GM21825 (cell line): ENCODE measurements at regions not wholly inside any gene's neighbourhood (a gene's known extent, or its start where the extent isn't known, plus 50 kb on each side); places are given as distances from the start of the nearest gene placed in this dataset.
"Not testable (repeated sequence)": the region's sequence is repeated elsewhere in the genome, so short reads cannot be mapped to it uniquely, and the experiment has no call there.

Source experiments
- ATAC-seq: cut with Tn5 transposase; IDR thresholded peaks from one replicate; pipeline ENCODE4 v1.9.1; 2021; ENCODE audit warnings: mild to moderate bottlenecking, moderate library complexity; ENCODE audit not compliant: unreplicated experiment

DNA sequence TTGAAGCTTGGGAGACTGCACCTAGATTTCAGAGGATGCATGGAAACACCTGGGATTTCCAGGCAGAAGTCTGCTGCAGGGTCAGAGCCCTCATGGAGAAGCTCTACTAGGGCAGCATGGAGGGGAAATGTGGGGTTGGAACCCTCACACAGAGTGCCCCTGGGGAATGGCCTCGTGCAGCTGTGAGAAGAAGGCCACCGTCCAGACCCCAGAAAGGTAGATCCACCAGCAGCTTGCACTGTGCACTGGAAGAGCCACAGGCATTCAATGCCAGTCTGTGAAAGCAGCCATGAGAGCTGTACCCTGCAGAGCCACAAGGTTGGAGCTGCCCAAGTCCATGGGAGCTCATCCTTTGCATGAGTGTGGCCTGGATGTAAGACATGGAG is 285.3 kb upstream of the FAM174A start:
- no peak for ATAC-seq

DNA sequence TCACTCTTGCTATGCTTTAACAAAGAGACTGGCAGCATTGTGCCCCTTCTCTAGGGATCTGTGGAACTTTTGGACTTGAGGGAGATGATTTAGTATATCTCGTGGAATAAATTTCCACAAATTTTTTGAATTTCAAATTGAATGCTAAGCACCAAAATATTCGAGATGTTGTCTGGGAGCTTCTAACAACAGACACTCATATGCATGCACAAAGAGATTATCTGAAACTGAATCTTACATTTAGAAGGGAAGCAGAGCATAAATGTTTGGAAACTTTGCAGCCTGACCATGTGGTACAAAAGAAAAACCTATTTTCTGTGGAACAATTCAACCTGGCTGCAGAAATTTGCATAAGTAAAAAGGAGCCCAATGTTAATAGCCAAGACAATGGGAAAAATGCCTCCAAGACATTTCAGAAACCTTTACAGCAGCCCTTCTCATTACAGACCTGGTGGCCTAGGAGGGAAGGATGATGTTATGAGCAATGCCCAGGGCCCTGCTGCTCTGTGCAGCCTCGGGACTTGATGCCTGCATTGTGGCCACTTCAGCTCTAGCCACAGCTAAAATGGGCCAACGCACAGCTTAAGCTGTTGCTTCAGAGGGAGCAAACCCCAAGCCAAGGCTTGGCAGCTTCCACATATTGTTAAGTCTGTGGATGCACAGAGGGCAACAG is 285.8 kb upstream of the FAM174A start:
- ATAC-seq, result no peak

- no peak for ATAC-seq
These were observed 302.4 kb upstream of the FAM174A start for GRCh38 chr5:100232736-100233135.

- ATAC-seq, result no peak
These were observed 346.4 kb upstream of the FAM174A start for GRCh38 chr5:100188778-100189177.

- ATAC-seq, result no peak
These were observed 346.8 kb upstream of the FAM174A start for GRCh38 chr5:100188339-100188738.

DNA sequence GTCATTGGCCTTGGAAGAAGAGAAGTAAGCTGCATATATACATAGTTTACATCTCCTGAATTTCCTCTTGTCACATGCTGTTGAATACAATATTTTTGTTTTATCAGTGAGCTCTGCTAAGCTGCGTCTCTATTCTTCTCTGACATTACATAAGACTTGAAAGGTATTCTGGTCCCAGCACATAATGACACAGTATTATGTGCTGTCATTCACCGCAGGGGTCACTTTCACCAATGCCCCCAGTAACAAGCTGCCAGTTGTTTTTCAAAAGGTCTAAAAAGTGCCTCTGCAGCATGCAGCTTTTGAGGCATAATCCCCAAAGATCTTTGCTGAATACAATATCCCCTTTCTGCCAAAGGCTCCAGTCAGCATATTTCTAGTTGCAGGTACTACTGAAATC is 349.0 kb upstream of the FAM174A start:
- ATAC-seq, result no peak

- no peak for ATAC-seq
These were observed 352.8 kb upstream of the FAM174A start for GRCh38 chr5:100182402-100182801.

GRCh38 chr5:100175346-100175745 is 359.8 kb upstream of the FAM174A start:
- no peak for ATAC-seq

DNA sequence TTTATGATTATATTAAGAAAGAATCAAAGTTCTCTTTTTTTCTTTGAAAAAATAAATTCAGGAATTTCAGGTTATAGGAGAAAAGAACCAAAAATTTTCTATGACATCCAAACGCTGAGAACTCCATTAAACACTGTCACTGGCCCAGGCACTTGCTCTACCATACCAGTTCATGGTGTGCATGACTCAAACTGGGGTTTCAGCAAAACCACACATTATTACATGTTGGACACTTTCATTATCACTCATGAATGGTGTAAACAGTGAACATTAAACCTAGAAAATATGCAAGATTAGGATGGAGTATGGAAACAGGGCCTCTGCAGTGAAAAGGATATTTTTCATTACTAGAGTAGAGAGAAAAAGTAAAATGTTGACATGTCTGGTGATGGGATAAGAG is 369.9 kb upstream of the FAM174A start:
- ATAC-seq, result peak; percentile 99

GRCh38 chr5:100161868-100162267 is 373.3 kb upstream of the FAM174A start:
- ATAC-seq, result no peak

- no peak for ATAC-seq
These were observed 378.1 kb upstream of the FAM174A start for GRCh38 chr5:100157066-100157465.

DNA sequence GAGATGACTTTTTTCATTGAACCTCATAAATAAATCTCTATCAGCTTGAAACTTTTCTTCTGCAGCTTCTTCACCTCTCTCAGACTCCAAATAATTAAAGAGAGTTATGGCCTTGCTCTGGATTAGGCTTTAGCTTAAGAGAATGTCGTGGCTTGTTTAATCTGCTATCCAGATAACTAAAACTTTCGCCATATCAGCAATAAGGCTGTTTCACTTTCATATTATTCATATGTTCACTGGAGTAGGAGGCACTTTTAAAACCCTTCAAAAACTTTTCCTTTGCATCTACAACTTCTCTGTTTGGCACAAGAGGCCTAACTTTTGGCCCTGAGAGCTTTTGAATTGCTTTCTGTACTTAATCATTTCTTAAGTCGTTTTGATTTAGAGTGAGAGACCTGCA is 386.9 kb upstream of the FAM174A start:
- ATAC-seq, result no peak

GRCh38 chr5:100142607-100143006 is 392.6 kb upstream of the FAM174A start:
- no peak for ATAC-seq

GRCh38 chr5:100131161-100131560 is 404.0 kb upstream of the FAM174A start:
- no peak for ATAC-seq

GRCh38 chr5:100130307-100130706 is 404.9 kb upstream of the FAM174A start:
- ATAC-seq, result no peak

DNA sequence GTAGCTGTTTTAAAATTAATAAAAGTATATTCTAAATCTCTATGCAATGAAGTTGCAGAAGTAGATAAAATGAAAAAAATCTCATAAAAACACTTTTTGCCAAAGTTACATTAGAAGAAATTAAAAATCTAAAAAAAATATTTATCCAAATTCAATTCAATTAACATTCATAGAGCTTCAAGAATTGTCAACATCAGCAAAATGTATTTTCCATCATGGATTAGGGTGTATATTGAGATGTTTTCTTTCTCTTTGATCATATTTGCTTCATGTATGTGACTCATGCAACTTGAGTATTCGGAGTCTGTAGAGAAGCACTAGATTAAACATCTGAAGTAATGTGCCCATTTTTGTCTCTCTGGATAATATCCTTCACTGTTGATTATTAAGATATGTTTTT is 415.3 kb upstream of the FAM174A start:
- no peak for ATAC-seq

- no peak for ATAC-seq
These were observed 424.7 kb upstream of the FAM174A start for GRCh38 chr5:100110497-100110896.

DNA sequence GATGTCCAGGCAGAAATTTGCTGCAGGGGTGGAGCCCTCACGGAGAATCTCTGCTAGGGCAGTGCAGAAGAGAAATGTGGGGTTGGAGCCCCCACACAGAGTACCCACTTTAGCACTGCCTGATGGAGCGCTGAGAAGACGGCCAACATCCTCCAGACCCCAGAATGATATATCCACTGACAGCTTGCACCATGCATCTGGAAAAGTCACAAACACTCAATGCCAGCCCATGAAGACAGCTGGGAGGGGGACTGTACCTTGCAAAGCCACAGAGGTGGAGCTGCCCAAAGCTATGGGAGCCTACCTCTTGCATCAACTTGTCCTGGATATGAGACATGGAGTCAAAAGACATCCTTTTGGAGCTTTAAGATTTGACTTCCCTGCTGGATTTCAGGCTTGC is 426.3 kb upstream of the FAM174A start:
- no peak for ATAC-seq

DNA sequence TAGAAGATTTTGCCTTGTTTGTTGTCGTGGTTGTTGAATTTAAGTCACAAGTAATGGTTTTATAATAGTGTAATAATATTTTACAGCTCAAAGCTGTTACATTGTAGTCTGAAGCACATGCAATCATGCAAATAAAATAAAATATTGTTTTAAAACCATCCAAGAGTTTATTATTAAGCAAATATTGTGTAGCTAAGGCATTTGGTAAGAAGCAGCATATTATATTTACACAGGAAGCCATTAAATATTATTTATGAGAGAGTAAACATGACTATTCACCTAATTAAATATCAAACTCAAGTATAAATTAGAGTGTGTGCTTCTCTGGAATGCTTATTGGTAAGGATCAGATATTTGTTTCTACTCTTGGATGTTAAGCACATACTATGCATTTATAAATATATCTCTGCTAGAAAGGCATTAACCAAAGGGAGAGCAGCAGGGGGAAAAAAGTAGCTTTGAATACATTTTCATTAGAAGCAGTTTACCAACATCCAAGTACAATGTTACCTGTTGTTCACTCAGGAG is 431.5 kb upstream of the FAM174A start:
- not testable (repeated sequence) for ATAC-seq

DNA sequence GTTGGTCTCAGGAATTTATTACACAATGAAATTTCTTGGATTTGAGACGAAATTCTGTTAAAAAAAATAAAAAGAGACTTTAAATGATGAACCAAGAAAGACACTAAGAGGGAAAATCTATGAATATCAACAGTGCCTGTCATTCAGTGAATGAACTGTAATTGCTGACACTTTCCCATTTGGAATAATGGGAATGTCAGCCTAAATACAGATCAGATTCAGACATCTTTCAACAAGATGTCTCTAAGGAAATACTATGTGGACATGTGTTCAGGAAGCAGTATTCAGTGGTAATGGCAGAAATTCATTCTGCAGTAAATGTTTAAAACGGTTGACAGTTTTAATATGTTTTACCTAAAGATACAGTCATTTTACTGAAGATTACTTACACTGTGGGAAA is 433.7 kb upstream of the FAM174A start:
- ATAC-seq, result not testable (repeated sequence)

DNA sequence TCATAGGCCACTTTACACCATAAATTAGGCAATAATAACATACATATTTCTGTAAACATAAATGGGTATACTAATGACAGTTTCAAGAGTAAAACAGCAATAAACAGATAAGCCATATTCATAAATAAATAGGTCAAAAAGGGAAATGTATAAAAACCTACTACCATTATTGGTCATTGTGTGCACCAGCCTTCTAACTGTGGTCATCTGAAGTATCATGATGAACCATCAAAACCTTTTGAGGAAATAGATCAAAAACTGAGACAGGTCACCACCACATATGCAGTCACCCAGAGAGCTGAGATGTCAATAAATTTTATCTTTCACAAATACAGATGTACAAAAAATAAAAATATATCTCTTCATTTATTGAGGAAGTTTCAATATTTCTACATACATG is 438.8 kb upstream of the FAM174A start:
- ATAC-seq, result not testable (repeated sequence)

DNA sequence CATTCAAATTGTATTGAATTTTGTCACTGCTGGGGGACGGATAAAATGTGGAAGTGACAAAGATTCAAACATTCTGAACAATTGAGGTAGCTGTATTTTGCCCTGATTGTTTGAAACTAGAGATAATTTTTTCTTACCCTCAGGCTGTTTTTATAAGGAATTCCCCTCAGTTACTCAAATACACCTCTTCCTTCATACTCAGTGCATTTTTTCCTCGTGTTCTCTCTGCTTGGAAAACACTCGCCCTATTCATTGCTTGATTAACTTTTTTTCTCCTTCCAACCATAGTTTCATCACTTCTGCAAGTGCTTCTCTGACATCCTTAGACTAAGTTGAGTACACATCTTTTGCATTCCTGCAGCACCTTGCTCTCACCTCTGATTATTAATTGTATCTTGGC is 454.5 kb upstream of the FAM174A start:
- not testable (repeated sequence) for ATAC-seq

DNA sequence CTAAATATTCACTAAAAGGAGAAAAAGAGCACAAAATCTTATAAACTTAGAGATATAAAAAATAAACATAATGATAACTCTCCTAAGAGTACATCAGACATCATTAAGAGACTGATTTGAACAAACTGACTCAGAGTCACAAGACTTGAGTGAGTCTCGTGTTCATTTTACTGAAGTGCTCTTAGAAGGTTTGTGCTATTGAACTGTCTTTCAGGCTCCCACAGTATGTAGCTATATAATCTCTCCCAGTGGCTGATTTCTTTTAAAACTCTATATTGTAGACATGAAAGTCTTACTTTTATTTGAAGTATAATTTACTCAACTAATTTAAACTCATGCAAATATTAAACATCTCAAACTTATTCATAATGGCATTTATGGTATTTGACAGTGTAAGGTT is 456.0 kb upstream of the FAM174A start:
- not testable (repeated sequence) for ATAC-seq
